ENCODE measurements at regions not wholly inside any gene's neighbourhood (a gene's known extent, or its start where the extent isn't known, plus 50 kb on each side); places are given as distances from the start of the nearest gene placed in this dataset.

DNA sequence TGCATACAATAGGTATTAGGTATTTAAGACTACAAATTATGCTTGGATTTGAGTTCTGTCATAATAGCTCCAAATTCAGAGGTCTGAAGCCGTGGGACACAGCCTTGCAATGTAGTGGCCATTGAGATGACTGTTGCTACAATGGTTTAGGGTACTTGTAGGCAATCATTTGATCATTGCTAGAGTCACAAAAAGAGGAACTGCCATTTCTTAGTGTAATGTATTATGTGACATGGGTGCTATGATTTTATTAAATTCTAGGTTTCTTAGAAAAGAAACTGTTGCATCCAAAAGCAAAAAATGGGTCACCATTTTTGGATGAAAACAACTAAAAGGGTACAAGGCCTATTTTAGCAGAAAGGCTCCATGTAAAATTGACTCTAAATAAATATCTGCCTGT lies 129.9 kb upstream of the ZNF644 start:
- DNase-seq (ENCODE audit: low read depth, low spot score), result no peak

DNA sequence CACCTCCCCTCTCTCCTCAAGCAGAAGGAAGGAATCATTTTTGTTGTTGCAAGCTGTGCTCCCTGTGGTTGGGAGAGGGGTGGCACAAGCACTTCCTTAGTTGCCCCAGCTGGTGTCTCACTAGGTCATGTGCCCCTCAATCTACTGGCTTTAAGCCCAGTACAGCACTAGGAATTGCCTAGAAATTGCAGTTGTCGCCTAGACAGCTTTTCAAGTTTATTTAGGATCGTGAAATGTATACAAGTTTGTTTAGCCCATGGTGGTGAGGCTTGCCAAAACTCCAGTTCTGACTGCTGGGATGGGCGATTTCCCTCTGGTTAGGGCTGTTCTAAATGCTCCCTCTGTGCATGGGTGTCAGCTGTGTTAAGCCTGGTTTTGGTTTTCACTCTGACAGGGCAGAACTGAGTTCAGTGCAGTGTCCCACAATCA lies 126.8 kb upstream of the ZNF644 start:
- DNase-seq (ENCODE audit: low read depth, low spot score), result no peak

DNA sequence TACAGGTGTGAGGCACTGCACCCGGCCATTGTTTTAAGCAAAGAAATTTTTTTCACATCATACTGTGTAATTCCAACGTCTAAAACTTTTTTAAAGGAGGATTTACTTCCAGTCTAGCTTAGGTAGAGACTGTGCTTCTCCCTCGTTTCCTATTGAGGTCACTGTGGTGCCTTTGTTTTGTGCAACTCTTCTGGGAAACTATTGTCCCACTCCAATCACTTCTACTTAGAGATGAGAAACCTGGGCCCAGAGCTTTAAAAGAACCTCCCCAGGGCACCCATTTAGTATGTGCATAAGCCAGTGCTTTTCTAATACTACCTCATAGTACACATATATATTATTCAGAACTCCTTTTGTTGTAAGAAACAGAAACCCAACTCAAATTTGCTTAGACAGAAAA lies 120.0 kb upstream of the ZNF644 start:
- no peak for DNase-seq (ENCODE audit: low read depth, low spot score)

DNA sequence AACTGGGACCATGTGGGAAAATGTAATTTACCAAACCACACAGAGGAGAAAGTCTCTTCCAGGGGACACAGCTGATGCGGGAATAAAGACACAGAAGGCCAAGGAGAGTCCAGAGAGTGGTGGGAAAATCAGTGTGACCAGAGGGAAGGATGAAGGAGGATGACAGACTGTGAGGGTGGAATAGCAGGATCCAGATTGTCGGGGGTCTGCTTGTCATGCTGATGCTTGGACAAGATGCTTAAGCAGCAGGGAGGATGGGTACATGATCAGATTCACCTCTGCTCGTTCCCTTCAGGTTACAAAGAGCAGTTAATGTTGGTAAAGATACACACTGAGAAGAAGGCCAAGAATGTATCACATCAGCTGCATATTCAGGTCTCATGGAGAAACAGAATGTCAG lies 117.1 kb upstream of the ZNF644 start:
- DNase-seq (ENCODE audit: low read depth, low spot score), result no peak

DNA sequence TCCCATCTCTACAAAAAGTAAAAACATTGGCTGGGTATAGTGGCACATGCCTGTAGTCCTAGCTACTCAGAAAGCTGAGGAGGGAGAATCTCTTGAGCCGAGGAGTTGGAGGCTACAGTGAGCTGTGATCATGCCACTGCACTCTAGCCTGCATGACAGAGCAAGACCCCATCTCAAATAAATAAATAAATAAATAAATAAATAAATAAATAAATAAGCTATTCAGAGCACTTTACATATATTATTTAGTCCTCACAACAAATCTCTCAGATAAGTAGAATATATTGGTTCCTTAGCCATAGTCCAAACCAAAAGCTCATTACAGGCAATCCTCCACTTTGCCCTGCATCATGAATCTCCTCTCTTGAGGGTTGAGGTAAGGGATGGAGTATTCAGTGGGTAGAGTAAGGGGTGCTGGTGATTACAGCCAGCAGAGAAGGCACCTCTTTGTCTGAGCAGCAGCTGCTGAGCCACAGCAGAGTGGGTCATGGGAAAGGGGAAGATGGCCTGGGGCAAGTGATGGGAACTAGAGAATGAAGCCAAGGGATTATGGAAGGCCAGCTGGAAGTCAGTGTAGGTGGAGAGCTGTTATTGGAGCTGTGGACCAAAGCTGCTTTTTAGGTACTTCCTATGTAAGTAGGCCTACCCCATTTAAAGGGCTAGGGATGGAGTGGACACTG lies 115.5 kb upstream of the ZNF644 start:
- no peak for DNase-seq (ENCODE audit: low read depth, low spot score)

DNA sequence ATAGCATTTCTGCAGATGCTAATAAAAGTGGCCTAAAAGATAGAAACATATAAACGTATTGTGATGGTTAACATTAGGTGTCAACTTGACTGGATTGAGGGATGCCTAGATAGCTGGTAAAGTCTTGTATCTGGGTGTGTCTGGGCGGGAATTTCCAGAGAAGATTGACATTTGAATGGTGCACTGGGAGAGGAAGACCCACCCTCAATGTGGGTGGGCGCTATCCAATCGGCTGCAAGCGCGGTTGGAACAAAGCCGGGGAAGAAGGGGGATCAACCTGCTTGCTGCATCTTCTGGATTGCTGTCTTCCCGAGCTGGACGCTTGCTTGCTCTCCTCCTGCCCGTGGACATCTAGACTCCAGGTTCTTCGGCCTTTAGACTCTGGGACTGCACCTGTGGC lies 114.0 kb upstream of the ZNF644 start:
- DNase-seq (ENCODE audit: low read depth, low spot score), result no peak

DNA sequence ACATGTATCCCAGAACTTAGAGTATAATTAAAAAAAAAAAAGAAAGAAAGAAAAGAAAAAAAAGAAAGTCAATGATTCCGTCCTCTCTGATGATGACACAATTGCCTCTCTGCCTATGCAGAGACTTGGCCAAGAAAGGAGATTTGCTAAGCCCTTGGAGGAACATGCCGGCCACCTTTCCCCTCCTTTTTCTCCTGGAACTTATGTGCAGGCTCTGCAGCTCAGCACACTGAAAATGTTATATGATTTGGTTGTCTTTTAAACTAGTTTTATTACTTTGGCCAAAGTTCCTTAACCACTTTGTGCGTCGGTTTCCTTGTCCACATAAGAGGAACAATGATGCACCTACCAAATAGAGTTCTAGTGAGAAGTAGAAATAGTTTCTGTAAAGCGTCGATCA lies 111.4 kb upstream of the ZNF644 start:
- no peak for DNase-seq (ENCODE audit: low read depth, low spot score)

DNA sequence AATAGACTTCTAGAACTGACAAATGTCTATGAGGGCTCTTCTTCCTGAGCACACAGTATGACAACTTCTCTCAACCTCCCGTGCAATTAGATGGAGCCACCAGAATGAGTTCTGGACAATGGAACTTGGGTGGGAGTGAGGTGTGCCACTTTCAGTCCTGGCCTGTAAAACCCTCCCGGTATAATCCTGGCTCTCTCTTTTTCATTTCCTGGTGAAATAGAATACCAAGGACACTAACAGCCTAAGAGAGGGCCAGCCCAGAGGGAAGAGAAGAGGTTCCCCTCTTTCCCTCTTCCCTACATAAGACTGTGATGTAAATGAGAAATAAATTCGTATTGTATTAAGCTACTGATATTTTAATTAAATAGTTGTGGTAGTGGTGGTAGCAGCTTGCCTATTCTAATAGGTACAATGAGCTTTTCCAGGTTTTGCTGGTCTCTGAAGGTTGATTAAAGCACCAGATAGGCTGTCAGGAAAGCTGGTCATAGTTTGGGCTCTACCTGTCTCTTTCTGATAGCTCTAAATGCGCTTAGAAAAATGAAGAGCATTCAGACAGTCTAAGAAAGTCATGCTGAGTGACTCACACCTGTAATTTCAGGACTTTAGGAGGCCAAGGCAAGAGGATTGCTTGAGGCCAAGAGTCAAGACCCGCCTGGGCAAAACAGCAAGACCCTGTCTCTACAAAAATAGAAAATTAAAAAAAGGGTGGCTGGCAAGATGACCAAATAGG lies 108.6 kb upstream of the ZNF644 start:
- DNase-seq (ENCODE audit: low read depth, low spot score), result no peak

DNA sequence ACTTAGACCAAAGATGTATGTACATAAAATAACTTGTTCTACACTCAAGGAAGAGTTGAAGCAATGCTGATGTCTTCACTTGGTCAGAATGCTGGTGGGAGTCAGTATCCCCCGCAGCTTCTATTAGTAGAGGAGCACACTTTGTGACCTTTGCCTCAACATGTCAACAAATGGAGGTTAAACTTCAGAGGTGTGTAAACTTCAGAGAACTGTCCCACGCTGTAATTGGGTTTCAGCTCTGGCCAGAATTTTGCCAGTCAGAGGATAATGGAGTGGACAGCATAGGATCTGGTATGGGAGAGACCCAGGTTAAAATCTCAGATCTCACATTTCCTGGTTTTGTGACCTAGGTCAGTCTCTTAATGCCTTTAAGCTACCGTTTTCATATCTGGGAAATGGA lies 107.6 kb upstream of the ZNF644 start:
- DNase-seq (ENCODE audit: low read depth, low spot score), result no peak

DNA sequence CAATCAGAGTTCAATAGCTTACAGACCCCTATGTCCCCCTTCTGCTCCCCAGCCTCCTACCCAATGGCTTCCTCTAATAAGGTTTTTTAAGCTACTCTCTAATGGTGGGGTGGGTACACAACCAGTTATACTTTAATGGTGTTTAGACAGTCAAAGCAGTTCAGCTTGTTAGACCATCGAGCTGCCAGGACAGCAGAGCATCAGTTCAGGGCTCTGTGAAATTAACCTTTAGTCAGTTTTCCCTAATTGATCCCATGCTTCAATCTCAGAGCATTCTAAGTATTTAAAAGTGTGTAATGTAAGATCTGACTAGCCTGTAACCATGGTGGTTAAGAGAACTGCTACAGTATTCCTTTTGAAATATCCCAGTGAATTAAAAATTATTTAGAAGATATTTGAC lies 107.2 kb upstream of the ZNF644 start:
- no peak for DNase-seq (ENCODE audit: low read depth, low spot score)

DNA sequence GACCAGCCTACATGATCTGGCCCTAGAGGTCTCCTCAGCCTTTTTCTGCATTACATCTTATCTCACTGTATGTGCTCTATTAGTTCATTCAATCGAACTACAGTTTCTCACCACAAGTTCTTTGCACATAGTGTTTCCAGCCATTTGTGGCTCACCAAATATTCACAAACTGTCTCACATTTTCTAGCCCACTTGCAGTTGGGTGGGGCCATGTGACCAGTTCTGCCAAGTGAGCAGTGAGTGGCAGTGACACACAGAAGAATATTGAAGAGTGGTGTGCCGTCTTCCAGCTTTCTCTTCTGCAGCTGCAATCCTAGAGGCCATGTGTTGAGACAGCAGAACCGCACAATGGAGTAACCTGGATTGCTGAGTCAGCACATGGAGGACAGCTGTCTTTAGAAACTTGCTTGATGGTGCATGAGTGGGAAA lies 103.2 kb upstream of the ZNF644 start:
- DNase-seq (ENCODE audit: low read depth, low spot score), result no peak

DNA sequence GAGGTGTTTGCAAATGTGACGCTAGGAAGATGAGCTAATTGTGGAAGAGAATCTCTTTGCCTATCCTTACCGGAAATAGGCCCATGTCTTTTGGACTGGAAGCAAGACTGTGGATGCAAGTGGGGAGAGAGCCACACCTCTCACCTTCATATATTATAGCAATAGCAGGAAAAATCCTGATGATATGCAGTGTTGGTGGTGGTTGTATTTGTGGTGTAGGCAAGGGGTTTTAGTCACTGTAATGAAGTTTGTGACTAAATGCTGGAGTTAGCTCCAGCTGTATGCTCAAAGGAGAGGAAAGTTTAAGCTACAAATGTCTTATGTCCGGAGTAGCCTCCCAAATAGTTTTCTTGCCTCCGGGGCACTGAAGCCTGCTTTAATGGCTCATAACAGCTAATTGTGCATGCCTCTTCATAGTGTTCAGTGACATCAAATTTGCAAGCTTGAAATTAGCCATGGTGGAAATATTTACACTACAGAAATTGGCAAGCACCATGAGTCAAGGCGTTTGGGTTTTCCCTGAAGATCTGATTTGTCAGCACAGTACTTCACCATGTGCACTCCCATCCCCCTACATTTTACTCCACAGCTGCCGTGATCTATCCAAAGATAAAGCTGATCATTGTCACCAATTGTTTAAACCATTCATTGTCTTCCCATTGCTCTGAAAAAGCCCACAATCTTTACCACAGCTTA lies 102.6 kb upstream of the ZNF644 start:
- DNase-seq (ENCODE audit: low read depth, low spot score), result no peak

DNA sequence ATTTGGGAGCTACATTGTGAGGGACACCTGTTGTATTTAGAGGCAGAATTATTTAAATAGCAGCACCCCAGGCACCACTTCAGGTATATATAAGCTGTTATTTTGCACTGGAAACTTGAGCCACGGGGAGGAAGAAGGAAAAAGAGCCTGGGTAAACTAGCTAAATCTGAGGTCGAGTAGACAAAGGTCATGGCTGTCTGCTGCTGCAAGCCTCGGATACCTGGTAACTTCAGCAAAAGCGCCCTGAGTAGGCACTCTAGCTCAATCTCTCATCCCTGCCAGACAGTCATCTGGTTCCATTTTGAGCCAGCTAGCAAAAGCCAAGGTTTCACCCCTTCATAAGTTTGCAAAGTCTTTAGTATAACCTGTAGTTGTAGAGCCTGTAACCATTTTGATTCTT lies 101.9 kb upstream of the ZNF644 start:
- DNase-seq (ENCODE audit: low read depth, low spot score), result no peak

DNA sequence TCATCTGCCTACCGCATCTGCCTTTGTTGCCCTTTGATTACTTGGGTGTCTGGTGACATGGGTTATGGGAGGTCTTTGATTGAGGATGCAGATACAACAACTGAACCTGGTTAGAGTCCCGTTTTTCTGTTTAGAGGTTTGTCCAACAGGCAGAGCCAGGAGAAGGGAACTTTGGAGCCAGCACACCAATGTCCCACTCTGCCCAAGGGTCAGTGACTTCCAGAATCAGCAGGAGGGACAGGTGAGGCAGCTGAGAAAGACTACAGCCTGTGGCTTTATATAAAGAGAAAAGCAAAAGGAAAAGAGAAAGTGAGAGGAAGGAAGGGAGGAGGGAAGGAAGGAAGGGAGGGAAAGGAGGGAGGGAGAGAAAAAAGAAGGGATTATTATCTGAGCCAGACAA lies 101.5 kb upstream of the ZNF644 start:
- DNase-seq (ENCODE audit: low read depth, low spot score), result no peak

DNA sequence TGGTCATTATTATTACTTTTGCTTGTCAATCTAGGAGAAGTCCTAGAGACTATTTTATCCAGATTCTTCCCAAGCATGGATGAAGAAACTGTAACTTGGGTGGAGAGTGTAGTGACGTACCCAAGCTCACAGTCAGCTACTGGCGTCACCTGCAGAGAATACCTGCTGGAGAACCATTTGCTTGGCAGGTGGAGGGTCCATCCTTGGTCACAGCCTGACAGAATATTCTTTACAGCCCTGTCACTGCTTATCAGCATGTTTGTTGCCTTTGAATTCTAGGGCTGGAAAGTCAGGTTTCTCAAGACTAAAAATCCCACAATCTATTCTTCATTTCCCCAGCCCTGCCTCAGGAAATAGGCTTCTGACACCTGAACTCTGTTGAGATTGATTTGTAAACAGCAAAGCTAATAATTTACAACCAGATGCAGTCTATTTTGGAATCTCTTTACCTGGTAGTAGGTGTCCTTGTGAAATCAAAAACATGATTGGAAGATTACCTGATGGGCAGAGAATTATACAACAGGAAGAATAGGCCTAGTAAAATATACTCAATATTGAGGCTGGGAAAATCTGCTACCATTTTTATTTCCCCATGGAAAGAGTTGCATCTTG lies 100.4 kb upstream of the ZNF644 start:
- DNase-seq (ENCODE audit: low read depth, low spot score), result no peak

DNA sequence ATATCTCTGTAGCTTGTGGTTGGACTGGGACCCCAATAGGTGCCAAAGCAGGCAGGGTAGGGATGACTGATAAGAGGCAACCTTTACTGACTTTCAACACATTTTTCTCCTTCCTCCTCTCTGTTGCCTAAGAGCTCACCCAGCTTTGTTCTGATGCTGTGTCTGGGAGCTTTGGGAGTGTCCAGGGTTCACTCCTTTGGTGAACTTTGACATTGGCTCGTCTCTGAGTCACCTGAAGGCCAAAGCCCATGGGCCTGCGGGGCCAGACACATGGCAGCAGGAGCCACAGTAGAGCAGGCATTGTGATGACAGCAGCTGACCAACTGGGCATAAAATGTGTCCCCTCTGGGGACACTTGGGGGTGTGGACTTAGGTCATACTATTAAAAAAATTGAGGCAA lies 99.5 kb upstream of the ZNF644 start:
- no peak for DNase-seq (ENCODE audit: low read depth, low spot score)

DNA sequence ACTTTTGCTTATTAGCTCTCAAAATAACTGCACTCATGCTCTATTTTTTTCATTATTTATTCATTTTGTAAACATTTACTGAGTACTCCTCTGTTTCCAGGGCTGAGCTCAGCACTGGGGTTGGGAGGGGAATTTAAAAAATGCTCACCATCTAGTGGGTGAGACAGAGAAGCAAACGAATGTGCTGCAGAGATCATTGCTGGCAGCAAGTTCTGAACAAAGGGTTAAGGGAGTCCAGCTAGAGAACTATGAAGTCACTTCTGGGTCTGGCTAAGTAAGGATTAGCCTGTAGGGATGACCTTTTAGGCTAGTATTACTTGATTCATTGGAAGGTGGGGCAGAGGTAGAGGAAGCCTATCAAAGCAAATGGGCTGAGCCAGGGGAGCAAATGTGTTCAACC lies 99.1 kb upstream of the ZNF644 start:
- DNase-seq (ENCODE audit: low read depth, low spot score), result no peak

DNA sequence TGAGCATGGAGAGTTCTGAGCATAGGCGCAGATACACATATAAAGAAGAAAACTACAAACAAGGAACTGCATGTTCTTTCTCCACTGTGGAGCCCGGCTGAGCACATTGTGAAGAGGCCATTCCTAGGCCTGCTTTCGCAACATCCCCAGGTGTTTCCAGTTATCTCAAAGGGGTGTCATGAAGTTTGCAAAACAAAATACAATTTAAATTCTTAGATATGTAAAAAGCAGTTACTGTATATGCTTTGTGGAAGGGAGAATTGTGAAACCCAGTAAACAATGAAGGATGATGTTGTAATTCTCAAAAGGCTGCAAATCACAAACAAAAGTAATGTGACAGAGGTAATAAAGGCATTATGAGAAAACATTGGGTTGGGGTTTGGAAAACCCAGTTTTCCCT lies 98.6 kb upstream of the ZNF644 start:
- no peak for DNase-seq (ENCODE audit: low read depth, low spot score)

DNA sequence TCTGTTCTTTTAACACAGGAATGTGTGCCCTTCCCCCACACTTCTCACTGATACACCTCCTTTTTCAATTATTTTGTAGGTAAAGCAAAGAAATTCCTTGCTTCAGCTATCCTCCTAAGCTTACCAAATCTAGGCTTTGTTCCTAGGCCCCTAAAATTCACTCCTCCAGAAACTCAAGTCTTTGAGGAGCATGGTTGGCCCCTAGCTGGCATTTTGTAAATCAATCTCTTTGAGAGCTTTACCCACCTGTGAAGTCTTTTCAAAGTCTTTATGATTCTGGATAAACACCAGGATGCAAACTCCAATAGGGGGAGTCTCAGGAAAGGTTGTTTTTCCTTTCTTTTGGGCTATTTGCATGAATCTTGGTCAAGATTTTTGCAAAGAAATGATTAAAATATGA lies 82.9 kb upstream of the ZNF644 start:
- no peak for DNase-seq (ENCODE audit: low read depth, low spot score)

DNA sequence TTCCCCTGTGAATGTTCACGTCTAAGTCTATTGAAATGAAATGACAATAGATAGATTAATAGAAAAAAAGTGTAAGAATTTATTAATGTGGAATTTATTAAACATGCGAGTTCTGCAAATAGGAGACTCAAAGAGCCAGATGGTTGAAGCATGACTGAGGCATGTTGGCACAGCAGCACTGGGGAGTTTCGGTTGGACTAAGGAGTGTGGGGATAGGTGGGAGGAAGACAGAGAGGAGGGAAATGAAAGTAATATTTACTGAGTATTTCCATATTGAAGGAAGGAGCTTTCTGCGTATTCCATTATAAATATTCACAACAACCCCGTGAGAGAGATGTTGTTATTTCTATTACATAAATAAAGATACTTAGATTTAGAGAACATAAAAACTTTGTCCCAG lies 79.5 kb upstream of the ZNF644 start:
- DNase-seq (ENCODE audit: low read depth, low spot score), result no peak

DNA sequence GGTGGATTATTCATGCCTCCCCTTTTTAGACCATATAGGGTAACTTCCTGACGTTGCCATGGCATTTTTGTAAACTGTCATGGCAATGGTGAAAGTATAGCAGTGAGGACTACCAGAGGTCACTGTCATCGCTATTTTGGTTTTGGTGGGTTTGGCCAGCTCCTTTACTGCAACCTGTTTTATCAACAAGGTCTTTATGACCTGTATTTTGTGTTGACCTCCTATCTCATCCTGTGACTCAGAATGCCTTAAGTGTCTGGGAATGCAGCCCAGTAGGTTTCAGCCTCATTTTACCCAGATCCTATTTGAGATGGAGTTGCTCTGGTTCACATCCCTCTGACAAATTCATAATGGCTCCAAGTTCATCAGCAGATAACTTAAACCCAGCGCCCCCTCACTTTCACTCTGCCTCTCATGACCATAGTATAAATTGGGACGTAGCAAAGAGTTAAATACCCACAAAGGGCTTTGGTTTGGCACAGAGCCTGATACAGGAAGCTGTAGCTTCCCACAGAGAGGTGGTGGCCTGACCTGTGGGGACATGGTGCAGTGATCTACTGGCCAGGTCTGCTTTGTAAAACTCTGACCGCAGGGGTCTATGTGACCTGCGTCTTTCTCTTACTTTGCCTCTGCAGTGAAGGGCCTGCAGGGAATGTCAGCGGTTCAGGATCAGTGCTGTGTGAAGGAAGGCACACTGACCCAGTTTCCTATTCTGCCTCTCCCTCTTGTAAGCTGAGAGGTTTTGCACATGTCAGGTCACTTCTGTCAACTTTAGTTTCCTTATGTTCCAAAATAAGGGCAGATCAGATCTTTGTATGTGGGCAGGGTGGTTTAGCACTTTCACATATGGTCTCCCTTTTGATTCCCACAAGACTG lies 78.1 kb upstream of the ZNF644 start:
- DNase-seq (ENCODE audit: low read depth, low spot score), result no peak

All from pulmonary artery endothelial cell (primary cell).